Right atrium auricular region (tissue), 2 donors: ENCODE measurements at regions not wholly inside any gene's neighbourhood (a gene's known extent, or its start where the extent isn't known, plus 50 kb on each side); places are given as distances from the start of the nearest gene placed in this dataset.

Experiments used
- DNase-seq: peaks from one replicate; pipeline ENCODE4 v3.0.0-alpha.2; 2019; ENCODE audit warnings: low spot score
- H3K27ac ChIP-seq, 2 donors: fragments of 200-600 bp; sonication (generic); 1 replicate in 1 of 2; 2 replicates in 1 of 2; pipeline ENCODE4 v1.5.1; 2016 to 2019
- H3K27me3 ChIP-seq, 2 donors: fragments of 200-600 bp; sonication (generic); one replicate each; pipeline versions ENCODE4 v1.5.1 to v1.6.0; 2017 to 2019
- H3K36me3 ChIP-seq: fragments of 200-600 bp; sonication (generic); one replicate; pipeline ENCODE4 v1.5.1; 2016
- H3K4me1 ChIP-seq, 2 donors: fragments of 200-600 bp; sonication (generic); one replicate each; pipeline versions ENCODE4 v1.5.1 to v1.6.0; 2017 to 2019
- H3K4me3 ChIP-seq, 2 donors: fragments of 200-600 bp; sonication (generic); 1 replicate in 1 of 2; 2 replicates in 1 of 2; pipeline ENCODE4 v1.5.1; 2017 to 2019; ENCODE audit warnings: mild to moderate bottlenecking in 1 of 2, moderate library complexity in 1 of 2
- H3K9me3 ChIP-seq, 2 donors: fragments of 200-600 bp; sonication (generic); one replicate each; pipeline ENCODE4 v1.5.1; 2019
- TF ChIP-seq, protein P1 (sequence below), 2 donors: fragments of 200-600 bp; sonication (generic); IDR thresholded peaks; one replicate each; pipeline ENCODE4 v1.5.1; 2019; ENCODE audit warnings: antibody characterized with exemption in 2 of 2

DNA sequence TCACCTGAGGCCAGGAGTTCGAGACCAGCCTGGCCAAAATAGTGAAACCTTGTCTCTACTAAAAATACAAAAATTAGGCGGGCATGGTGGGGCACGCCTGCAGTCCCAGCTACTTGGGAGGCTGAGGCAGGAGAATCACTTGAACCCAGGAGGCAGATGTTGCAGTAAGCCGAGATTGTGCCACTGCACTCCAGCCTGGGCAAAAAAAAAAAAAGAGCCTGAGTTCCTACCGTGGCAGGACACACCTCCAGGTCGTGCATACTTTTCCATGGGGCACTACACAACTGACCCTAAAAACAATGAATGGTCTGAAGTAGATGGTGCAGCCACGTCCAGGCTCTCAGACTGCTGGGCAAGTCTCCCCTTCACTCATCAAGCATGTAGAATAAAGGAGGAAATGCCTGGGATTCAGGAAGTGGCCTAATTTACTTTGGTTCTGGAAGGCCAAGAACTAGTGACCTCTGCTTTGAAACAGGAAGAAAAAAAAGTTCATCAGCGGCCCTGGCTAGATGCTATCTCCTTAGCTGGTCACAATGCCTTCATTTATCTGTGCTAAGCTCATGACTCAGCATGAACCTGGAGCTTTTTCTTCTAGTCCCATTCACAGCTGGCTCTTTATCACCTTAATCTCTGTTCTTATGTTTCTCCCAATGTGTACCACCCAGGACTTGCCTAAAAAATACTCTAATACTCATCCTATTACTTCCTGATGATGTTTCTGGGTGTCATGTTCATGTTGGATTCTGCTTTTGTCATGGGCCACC, 55.8 kb upstream of the OR6J1 start:
- no peak overlapping the region for H3K4me3 ChIP-seq
- no peaks in the 10 kb centered on the region for H3K27me3 ChIP-seq
- H3K4me1 ChIP-seq: no peaks in the 10 kb centered on the region
- no peak for DNase-seq
- H3K27ac ChIP-seq: no peak overlapping the region
- no peaks in the 10 kb centered on the region for H3K36me3 ChIP-seq
- H3K9me3 ChIP-seq: no peaks in the 10 kb centered on the region
- TF ChIP-seq, protein P1, sequence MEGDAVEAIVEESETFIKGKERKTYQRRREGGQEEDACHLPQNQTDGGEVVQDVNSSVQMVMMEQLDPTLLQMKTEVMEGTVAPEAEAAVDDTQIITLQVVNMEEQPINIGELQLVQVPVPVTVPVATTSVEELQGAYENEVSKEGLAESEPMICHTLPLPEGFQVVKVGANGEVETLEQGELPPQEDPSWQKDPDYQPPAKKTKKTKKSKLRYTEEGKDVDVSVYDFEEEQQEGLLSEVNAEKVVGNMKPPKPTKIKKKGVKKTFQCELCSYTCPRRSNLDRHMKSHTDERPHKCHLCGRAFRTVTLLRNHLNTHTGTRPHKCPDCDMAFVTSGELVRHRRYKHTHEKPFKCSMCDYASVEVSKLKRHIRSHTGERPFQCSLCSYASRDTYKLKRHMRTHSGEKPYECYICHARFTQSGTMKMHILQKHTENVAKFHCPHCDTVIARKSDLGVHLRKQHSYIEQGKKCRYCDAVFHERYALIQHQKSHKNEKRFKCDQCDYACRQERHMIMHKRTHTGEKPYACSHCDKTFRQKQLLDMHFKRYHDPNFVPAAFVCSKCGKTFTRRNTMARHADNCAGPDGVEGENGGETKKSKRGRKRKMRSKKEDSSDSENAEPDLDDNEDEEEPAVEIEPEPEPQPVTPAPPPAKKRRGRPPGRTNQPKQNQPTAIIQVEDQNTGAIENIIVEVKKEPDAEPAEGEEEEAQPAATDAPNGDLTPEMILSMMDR (IDR thresholded peaks at IDR 0.05): no peak

DNA sequence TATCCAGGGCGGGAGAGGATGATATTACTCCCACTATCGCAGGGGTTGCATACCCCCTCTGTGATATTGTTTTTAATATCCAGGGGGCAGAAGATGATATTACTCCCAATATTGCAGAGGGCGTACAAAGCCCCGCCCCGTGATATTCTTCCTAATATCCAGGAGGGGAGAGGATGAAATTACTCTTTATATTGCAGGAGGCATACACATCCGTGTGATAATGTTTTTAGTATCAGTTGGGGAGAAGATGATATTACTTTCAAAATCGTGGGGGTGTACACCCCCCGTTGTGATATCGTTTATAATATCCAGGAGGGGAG, 52.9 kb upstream of the OXA1L start:
- Histone ChIP-seq H3K27ac (no peak overlapping the region), H3K9me3 (no peaks in the 10 kb centered on the region), H3K4me3 (peak overlapping the region in 1 of 2 donors; percentile 35), H3K4me1 (no peaks in the 10 kb centered on the region), H3K36me3 (no peaks in the 10 kb centered on the region), H3K27me3 (no peaks in the 10 kb centered on the region)
- TF ChIP-seq, protein P1 (IDR thresholded peaks at IDR 0.05): no peak
- DNase-seq: no peak

DNA sequence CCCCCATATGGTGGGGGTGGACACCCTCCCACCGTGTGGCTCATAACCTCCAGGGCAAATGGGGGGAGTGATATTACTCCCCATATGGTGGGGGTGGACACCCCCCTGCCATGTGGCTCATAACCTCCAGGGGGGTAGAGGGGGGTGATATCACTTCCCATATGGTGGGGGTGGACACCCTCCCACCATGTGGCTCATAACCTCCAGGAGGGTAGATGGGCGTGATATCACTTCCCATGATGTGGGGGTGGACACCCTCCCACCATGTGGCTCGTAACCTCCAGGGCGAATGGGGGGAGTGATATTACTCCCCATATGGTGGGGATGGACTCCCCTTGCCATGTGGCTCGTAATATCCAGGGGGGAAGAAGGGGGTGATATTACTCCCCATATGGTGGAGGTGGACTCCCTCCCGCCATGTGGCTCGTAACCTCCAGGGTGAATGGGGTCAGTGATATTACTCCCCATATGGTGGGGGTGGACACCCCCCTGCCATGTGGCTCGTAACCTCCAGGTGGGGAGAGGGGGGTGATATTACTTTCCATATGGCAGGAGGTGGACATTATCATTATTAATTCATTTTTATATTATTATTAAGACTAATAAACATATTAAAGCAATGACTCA, 51.2 kb upstream of the OXA1L start:
- H3K4me1 ChIP-seq: no peaks in the 10 kb centered on the region

DNA sequence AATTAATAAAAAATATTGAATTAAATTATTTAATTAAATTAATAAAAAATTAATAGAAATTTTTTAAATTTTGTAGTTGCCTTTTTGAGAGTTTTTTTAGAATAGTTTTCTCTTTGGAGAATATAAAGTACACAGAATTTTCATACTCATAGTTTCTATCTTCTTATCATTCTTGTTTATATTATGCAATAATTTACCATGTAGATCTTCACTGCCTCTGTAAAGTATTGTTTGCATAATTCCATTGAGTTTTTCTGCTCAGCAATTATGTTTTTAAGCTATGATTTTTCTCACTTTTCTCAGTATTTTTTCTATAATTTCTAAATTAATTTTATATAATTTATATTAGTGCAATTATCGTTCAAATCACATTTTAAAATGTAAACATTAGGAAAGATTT, 50.6 kb upstream of the OXA1L start:
- no peaks in the 10 kb centered on the region for H3K4me1 ChIP-seq
- no peaks in the 10 kb centered on the region for H3K36me3 ChIP-seq
- H3K27me3 ChIP-seq: no peaks in the 10 kb centered on the region
- no peak for DNase-seq
- no peak overlapping the region for H3K4me3 ChIP-seq
- TF ChIP-seq, protein P1 (IDR thresholded peaks at IDR 0.05): no peak
- H3K9me3 ChIP-seq: no peaks in the 10 kb centered on the region
- H3K27ac ChIP-seq: no peak overlapping the region

More for the DNA sequence above, 51.2 kb upstream of the OXA1L start:
- Histone ChIP-seq H3K9me3 (no peaks in the 10 kb centered on the region), H3K27ac (no peak overlapping the region), H3K36me3 (no peaks in the 10 kb centered on the region), H3K4me3 (no peak overlapping the region), H3K27me3 (no peaks in the 10 kb centered on the region)
- TF ChIP-seq, protein P1 (IDR thresholded peaks at IDR 0.05): no peak
- DNase-seq: no peak
